Thymus (tissue), 11 donors: ENCODE measurements at regions not wholly inside any gene's neighbourhood (a gene's known extent, or its start where the extent isn't known, plus 50 kb on each side); places are given as distances from the start of the nearest gene placed in this dataset.
"Not testable (repeated sequence)": the region's sequence is repeated elsewhere in the genome, so short reads cannot be mapped to it uniquely, and the experiment has no call there.

Source experiments
- DNase-seq, 9 donors: peaks; one replicate each; pipeline ENCODE4 v3.0.0-alpha.2; 2013; ENCODE audit warnings: low spot score in 9 of 9, low read depth in 6 of 9, missing footprints in 1 of 9
- H3K27ac ChIP-seq, 2 donors: one replicate each; pipeline ENCODE4 v1.5.1; 2013; ENCODE audit warnings: control low read depth in 1 of 2, low read depth in 1 of 2, low read length in 1 of 2, mild to moderate bottlenecking in 1 of 2, moderate library complexity in 1 of 2
- H3K27me3 ChIP-seq, 2 donors: one replicate each; pipeline ENCODE4 v1.5.1; 2013; ENCODE audit warnings: low read length in 1 of 2; ENCODE audit not compliant: control insufficient read depth in 2 of 2, insufficient read depth in 1 of 2
- H3K36me3 ChIP-seq, 2 donors: one replicate each; pipeline ENCODE4 v1.5.1; 2013; ENCODE audit warnings: low read length in 1 of 2, mild to moderate bottlenecking in 1 of 2, moderate library complexity in 1 of 2; ENCODE audit not compliant: control insufficient read depth in 2 of 2, insufficient read depth in 2 of 2
- H3K4me1 ChIP-seq, 2 donors: one replicate each; pipeline ENCODE4 v1.5.1; 2013; ENCODE audit warnings: low read length in 2 of 2; ENCODE audit not compliant: control insufficient read depth in 2 of 2, insufficient read depth in 2 of 2
- H3K4me3 ChIP-seq, 2 donors: one replicate each; pipeline ENCODE4 v1.5.1; 2013; ENCODE audit warnings: low read length in 2 of 2, control low read depth in 1 of 2, mild to moderate bottlenecking in 1 of 2
- H3K9me3 ChIP-seq, 2 donors: one replicate each; pipeline ENCODE4 v1.5.1; 2013; ENCODE audit warnings: low read length in 1 of 2, mild to moderate bottlenecking in 1 of 2; ENCODE audit not compliant: control insufficient read depth in 2 of 2, insufficient read depth in 1 of 2
- WGBS: extraction: QIAGEN DNeasy Blood & Tissue Kit; methylation state at CpG from one replicate; pipeline ENCODE4 v1.1.7; 2013; 5-methylcytosine and 5-hydroxymethylcytosine counted together
- donor health status: healthy.

- WGBS: 97% methylated on average over 7 of the region's 7 CpGs
- Histone ChIP-seq H3K9me3 (no peaks in the 10 kb centered on the region), H3K36me3 (no peaks in the 10 kb centered on the region), H3K4me3 (no peak overlapping the region), H3K4me1 (no peaks in the 10 kb centered on the region), H3K27me3 (peaks cover 0 to 23% of the 10 kb centered on the region in 2 donors), H3K27ac (no peak overlapping the region)
- no peak for DNase-seq
Observed at GRCh38 chr2:242059566-242059965, 190.0 kb downstream of the RTP5 start.

GRCh38 chr2:242060212-242060835 is 190.8 kb downstream of the RTP5 start:
- 85% methylated on average over 4 of the region's 4 CpGs for WGBS
- H3K27ac ChIP-seq: no peak overlapping the region
- DNase-seq: no peak
- H3K9me3 ChIP-seq: no peaks in the 10 kb centered on the region
- no peaks in the 10 kb centered on the region for H3K4me1 ChIP-seq
- peaks cover 0 to 22% of the 10 kb centered on the region in 2 donors for H3K27me3 ChIP-seq
- H3K36me3 ChIP-seq: no peaks in the 10 kb centered on the region
- H3K4me3 ChIP-seq: no peak overlapping the region

GRCh38 chr2:242061930-242062329 is 192.4 kb downstream of the RTP5 start:
- DNase-seq, H3K27ac ChIP-seq, H3K9me3 ChIP-seq, H3K4me1 ChIP-seq, H3K36me3 ChIP-seq, H3K4me3 ChIP-seq: not testable (repeated sequence)
- WGBS: 94% methylated on average over 17 of the region's 17 CpGs
- H3K27me3 ChIP-seq: peaks cover 0 to 17% of the 10 kb centered on the region in 2 donors

GRCh38 chr2:242063436-242063835 is 193.9 kb downstream of the RTP5 start:
- Histone ChIP-seq H3K36me3 (no peaks in the 10 kb centered on the region), H3K27ac (no peak overlapping the region), H3K4me1 (no peaks in the 10 kb centered on the region), H3K4me3 (no peak overlapping the region), H3K9me3 (no peaks in the 10 kb centered on the region), H3K27me3 (peaks cover 0 to 9% of the 10 kb centered on the region in 2 donors)
- no peak for DNase-seq
- WGBS: 81% methylated on average over 2 of the region's 2 CpGs

- DNase-seq: no peak
- WGBS: 97% methylated on average over 7 of the region's 7 CpGs
- H3K4me1 ChIP-seq: no peaks in the 10 kb centered on the region
- H3K36me3 ChIP-seq: no peaks in the 10 kb centered on the region
- peaks cover 0 to 9% of the 10 kb centered on the region in 2 donors for H3K27me3 ChIP-seq
- no peak overlapping the region for H3K4me3 ChIP-seq
- no peak overlapping the region for H3K27ac ChIP-seq
- no peaks in the 10 kb centered on the region for H3K9me3 ChIP-seq
Observed at GRCh38 chr2:242063850-242064249, 194.3 kb downstream of the RTP5 start.

- DNase-seq: no peak
- H3K27ac ChIP-seq: no peak overlapping the region
- 94% methylated on average over 19 of the region's 19 CpGs for WGBS
Observed at GRCh38 chr2:242064364-242065250, 195.1 kb downstream of the RTP5 start.

GRCh38 chr2:242065426-242065825 is 195.9 kb downstream of the RTP5 start:
- no peak overlapping the region for H3K4me3 ChIP-seq
- no peak overlapping the region for H3K27ac ChIP-seq
- peaks cover 0 to 9% of the 10 kb centered on the region in 2 donors for H3K27me3 ChIP-seq
- no peaks in the 10 kb centered on the region for H3K4me1 ChIP-seq
- DNase-seq: no peak
- H3K9me3 ChIP-seq: no peaks in the 10 kb centered on the region
- 91% methylated on average over 11 of the region's 11 CpGs for WGBS
- H3K36me3 ChIP-seq: no peaks in the 10 kb centered on the region

More at GRCh38 chr2:242064364-242065250, 195.1 kb downstream of the RTP5 start:
- no peaks in the 10 kb centered on the region for H3K36me3 ChIP-seq
- no peaks in the 10 kb centered on the region for H3K9me3 ChIP-seq
- H3K27me3 ChIP-seq: peaks cover 0 to 9% of the 10 kb centered on the region in 2 donors
- no peaks in the 10 kb centered on the region for H3K4me1 ChIP-seq
- H3K4me3 ChIP-seq: no peak overlapping the region

GRCh38 chr2:242069018-242069417 is 199.5 kb downstream of the RTP5 start:
- Histone ChIP-seq H3K9me3 (no peaks in the 10 kb centered on the region), H3K4me1 (no peaks in the 10 kb centered on the region), H3K27me3 (peaks cover 0 to 6% of the 10 kb centered on the region in 2 donors), H3K36me3 (no peaks in the 10 kb centered on the region), H3K4me3 (no peak overlapping the region), H3K27ac (no peak overlapping the region)
- no peak for DNase-seq
- 97% methylated on average over 7 of the region's 7 CpGs for whole genome bisulfite sequencing

- H3K9me3 ChIP-seq, H3K4me1 ChIP-seq, H3K27me3 ChIP-seq, H3K27ac ChIP-seq, H3K36me3 ChIP-seq, DNase-seq, H3K4me3 ChIP-seq: not testable (repeated sequence)
- WGBS: 88% methylated on average over 12 of the region's 12 CpGs
Observed at GRCh38 chr2:242069938-242070395, 200.4 kb downstream of the RTP5 start.
